ENCODE measurements at regions not wholly inside any gene's neighbourhood (a gene's known extent, or its start where the extent isn't known, plus 50 kb on each side); places are given as distances from the start of the nearest gene placed in this dataset.

GRCh38 chr7:52877240-52877639 lies 158.2 kb upstream of the POM121L12 start:
- no peak for FAIRE-seq

- FAIRE-seq, result no peak
Measured at GRCh38 chr7:52876402-52876801, 159.0 kb upstream of the POM121L12 start.

GRCh38 chr7:52863652-52864051 lies 171.8 kb upstream of the POM121L12 start:
- FAIRE-seq, result no peak

- no peak for FAIRE-seq
Measured at GRCh38 chr7:52862321-52862720, 173.1 kb upstream of the POM121L12 start.

GRCh38 chr7:52857367-52857766 lies 178.1 kb upstream of the POM121L12 start:
- FAIRE-seq, result no peak

- FAIRE-seq, result no peak
Measured at GRCh38 chr7:52854681-52855080, 180.8 kb upstream of the POM121L12 start.

GRCh38 chr7:52851547-52851946 lies 183.9 kb upstream of the POM121L12 start:
- FAIRE-seq, result no peak

GRCh38 chr7:52843436-52843835 lies 192.0 kb upstream of the POM121L12 start:
- FAIRE-seq, result no peak

GRCh38 chr7:52842202-52842900 lies 193.1 kb upstream of the POM121L12 start:
- no peak for FAIRE-seq

GRCh38 chr7:52838981-52839411 lies 196.4 kb upstream of the POM121L12 start:
- FAIRE-seq, result no peak

GRCh38 chr7:52831321-52831720 lies 204.1 kb upstream of the POM121L12 start:
- FAIRE-seq, result no peak

- no peak for FAIRE-seq
Measured at GRCh38 chr7:52830801-52831200, 204.6 kb upstream of the POM121L12 start.

GRCh38 chr7:52826515-52827265 lies 208.7 kb upstream of the POM121L12 start:
- FAIRE-seq, result no peak

- FAIRE-seq, result no peak
Measured at GRCh38 chr7:52825611-52826010, 209.8 kb upstream of the POM121L12 start.

GRCh38 chr7:52811537-52811936 lies 223.9 kb upstream of the POM121L12 start:
- FAIRE-seq, result no peak

GRCh38 chr7:52799817-52800216 lies 235.6 kb upstream of the POM121L12 start:
- no peak for FAIRE-seq

GRCh38 chr7:52797801-52798200 lies 237.6 kb upstream of the POM121L12 start:
- no peak for FAIRE-seq

GRCh38 chr7:52794621-52795020 lies 240.8 kb upstream of the POM121L12 start:
- FAIRE-seq, result no peak

GRCh38 chr7:52791176-52791700 lies 244.2 kb upstream of the POM121L12 start:
- no peak for FAIRE-seq

GRCh38 chr7:52786174-52786573 lies 249.3 kb upstream of the POM121L12 start:
- no peak for FAIRE-seq

GRCh38 chr7:52782348-52782747 lies 253.1 kb upstream of the POM121L12 start:
- no peak for FAIRE-seq

GRCh38 chr7:52781250-52781649 lies 254.2 kb upstream of the POM121L12 start:
- FAIRE-seq, result no peak

GRCh38 chr7:52779004-52779403 lies 256.4 kb upstream of the POM121L12 start:
- no peak for FAIRE-seq

Measured in A204.1 (cell line).